ENCODE measurements at regions not wholly inside any gene's neighbourhood (a gene's known extent, or its start where the extent isn't known, plus 50 kb on each side); places are given as distances from the start of the nearest gene placed in this dataset.

GRCh38 chr3:127137113-127137512 is 55.8 kb upstream of the PRR23E start:
- no peak for DNase-seq

DNA sequence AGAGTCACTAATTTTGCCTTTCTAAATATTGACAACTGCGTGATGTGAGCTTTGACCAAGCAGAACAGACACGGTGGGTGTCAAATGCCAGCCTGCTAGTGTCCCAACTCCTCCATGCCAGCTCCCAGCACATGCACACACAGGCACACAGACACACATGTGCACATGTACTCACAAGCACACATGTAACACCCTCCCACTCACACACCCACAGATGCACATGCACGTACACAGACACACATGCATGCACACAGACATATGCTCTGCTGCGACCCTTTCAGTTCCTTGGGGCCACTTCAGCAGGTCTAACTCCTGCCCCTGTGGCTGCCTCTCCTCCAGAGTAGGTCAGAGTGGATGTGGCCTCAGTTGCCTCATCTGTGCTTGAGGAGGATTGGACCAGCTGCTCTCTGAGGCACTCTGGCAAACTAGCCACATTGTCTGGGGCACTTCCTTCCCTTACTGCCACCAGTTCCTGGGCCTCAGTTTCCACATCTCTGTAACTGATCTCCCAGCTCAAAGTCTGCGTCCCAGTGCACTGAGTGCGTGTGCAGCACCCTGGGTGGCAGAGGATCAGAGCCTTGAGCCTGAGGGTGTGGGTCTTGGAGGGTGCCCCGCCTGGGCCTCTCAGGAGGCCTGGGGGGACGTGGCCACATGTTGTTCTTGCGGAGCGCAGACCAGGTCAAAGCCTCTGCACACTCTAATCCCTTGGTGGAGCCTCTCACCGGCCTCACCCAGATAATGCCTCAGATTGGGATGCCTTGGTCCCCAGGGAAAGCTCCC is 55.0 kb upstream of the PRR23E start:
- no peak for DNase-seq

DNA sequence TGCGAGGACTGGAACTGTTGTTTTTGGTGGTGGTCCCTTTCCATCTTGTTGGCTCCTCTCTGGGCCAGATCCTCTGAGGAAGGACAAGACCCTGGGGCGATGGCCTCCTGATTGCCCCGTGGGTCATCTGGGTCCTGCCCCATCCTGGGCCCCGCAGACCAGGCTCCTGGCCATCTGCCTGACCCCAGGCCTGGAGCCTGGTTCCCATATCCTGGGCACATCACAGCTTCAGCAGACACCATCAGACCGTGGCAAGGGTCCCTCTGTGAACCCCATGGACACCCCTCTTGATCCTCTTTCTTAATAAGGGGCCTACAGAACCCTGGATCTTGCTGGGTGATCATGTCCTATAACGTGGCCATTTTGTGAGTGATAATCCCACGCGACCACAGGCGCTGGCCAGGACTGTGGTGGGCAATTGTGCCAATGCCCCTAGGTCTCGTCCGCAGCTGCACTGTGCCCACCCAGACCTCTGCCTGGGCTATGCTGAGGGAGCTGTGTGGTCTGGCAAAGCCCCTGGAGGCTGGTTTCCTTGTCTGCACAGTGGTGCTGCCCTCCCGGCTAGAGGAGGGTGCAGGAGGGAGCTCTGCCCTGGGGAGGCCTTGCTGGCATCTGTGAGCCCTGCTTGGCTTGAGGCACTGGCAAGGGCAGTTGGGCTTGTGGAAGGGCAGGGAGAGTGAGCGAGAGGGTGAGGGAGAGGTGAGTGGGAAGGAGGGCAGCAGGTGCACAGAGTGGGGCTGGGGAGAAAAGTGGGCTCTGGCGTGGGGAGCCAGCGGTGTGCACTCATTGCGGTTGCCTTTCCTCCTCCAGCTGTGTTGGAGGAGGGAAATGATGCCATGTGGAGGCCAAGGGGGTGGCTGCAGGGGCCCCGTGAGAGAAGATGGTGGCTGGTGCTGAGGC is 53.1 kb upstream of the PRR23E start:
- DNase-seq: no peak

- no peak for DNase-seq
Measured at GRCh38 chr3:127140501-127141460, 52.1 kb upstream of the PRR23E start.

DNA sequence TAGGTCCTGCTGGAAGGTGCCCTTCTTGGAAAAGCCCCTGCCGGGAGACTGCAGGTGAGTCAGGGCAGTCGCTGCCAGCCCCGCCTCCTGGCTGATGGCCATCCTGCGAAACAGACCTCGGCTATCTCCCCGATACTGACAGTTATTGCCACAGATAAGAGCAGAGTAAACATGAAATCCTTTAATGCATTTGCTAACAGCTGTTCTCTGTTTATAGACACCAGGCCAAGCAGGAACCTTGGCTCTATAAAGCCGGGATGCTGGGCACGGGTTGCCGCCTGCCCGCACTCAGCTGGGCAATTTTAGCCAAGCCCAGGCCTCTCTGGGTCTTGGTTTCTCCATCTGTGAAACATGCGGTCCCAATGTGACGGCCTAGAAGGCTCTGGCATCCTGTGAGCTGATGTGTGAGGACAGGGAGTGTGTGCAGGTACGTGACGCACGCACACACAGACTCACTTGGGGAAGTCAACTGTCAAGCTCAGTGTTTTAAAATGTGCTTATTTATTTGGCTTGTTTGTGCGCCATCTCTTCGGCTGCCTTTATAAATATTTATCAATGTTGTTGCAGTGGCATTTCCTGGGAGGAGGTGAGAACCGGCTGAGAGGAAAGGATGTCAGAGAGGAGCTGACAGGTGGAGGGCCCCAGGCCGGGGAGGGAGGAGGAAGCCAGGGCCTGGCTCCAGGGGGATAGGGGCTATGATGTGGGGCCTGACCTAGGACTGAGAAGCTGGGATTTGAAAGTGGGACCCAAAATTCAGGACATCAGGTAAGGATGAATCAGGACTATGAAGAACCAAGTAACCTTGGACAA is 50.8 kb upstream of the PRR23E start:
- no peak for DNase-seq
